Adipocyte (in vitro differentiated cells): ENCODE measurements at regions not wholly inside any gene's neighbourhood (a gene's known extent, or its start where the extent isn't known, plus 50 kb on each side); places are given as distances from the start of the nearest gene placed in this dataset.

Experiments used
- DNase-seq: peaks from one replicate; pipeline ENCODE4 v3.0.0-alpha.2; 2015; ENCODE audit warnings: low read depth
- H3K27me3 ChIP-seq: replicated peaks from 2 replicates; pipeline ENCODE4 v1.7.0; 2013; ENCODE audit warnings: mild to moderate bottlenecking, low read length, moderate library complexity; ENCODE audit not compliant: control insufficient read depth, insufficient read depth
- H3K36me3 ChIP-seq: 2 replicates; pipeline ENCODE4 v1.7.0; 2013; ENCODE audit warnings: low read length, mild to moderate bottlenecking, moderate library complexity; ENCODE audit not compliant: control insufficient read depth, insufficient read depth, severe bottlenecking
- H3K4me1 ChIP-seq: 2 replicates; pipeline ENCODE4 v1.7.0; 2013; ENCODE audit warnings: mild to moderate bottlenecking, low read length, moderate library complexity; ENCODE audit not compliant: control insufficient read depth, insufficient read depth
- H3K4me3 ChIP-seq: 2 replicates; pipeline ENCODE4 v1.7.0; 2013; ENCODE audit warnings: mild to moderate bottlenecking, low read length, moderate library complexity
- H3K9ac ChIP-seq: 2 replicates; pipeline ENCODE4 v1.7.0; 2013; ENCODE audit warnings: mild to moderate bottlenecking, low read length, moderate library complexity
- H3K9me3 ChIP-seq: 2 replicates; pipeline ENCODE4 v1.7.0; 2013; ENCODE audit warnings: mild to moderate bottlenecking, low read length, moderate library complexity; ENCODE audit not compliant: control insufficient read depth

DNA sequence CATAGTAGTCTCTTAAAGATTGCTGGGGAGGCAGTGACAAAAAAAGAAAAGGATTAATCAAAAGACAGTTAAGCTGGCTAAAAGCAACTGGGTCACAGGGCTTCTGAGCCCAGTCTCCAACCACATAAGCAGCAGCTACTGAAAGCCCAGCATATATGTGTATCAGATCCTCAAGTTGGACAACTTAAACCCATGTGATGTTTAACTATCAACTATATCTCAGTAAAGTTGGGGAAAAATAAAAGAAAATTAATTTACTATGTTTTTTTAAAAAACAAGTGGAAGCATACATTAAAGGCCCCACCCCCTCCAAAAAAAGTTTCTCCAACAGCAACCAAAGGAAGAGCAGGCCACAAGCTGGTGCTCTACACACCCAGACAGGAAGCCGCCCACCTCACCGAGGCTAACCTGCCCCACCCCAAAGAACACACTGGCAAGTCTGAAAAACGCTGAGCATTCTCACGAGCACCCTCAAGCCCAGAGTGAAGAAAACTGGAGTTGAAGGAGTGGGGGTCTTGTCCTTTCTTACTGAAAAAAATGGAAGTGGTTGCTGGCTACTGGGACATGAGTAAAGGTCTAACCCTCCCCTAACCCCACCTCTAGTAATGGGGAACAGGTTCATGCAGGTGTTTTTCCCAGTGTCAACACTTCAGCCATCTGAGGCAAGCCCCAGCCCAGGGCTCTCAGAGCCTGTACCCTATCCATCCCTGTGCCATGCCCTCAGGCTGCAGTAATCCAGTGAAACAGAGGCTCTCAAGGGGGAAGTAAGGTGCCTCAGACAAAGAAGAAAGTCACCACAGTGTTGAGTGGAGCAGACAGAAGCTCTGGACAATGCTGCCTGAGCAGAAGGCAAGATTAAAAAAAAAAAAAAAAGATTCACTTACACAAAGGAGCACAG, 106.3 kb downstream of the GYPC start:
- Histone ChIP-seq H3K9me3 (peaks cover 2% of the 10 kb centered on the region), H3K27me3 (no peaks in the 10 kb centered on the region), H3K4me1 (peaks cover 31% of the 10 kb centered on the region), H3K36me3 (no peaks in the 10 kb centered on the region), H3K9ac (peak overlapping the region; percentile 66), H3K4me3 (no peak overlapping the region)
- no peak for DNase-seq

DNA sequence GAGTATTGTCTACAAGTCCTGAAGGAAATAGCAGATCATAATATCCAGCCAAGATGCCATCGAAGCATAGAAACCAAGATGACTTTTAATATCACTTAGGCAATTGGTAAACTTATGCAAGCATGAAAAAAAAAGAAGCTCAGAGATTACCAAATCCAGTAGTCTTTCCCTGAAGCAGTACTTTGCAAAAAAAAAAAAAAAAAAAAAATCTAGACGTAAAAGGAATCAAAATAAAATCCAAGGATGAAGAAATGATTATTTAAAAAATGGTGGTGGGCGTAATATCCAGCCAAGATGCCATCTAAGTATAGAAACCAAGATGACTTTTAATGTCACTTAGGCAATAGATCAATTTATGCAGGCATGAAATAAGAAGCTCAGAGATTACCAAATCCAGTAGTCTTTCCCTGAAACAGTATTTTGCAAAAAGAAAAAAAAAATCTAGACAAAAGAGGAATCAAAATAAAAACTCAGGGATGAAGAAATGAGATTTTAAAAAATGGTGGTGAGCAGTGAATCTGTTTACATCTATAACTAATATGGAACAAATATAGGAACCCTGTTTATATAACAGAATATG, 108.8 kb downstream of the GYPC start:
- H3K9ac ChIP-seq, result peak overlapping the region; percentile 69
- peaks cover 5% of the 10 kb centered on the region for H3K27me3 ChIP-seq
- no peak overlapping the region for H3K4me3 ChIP-seq
- no peaks in the 10 kb centered on the region for H3K36me3 ChIP-seq
- H3K9me3 ChIP-seq, result no peaks in the 10 kb centered on the region
- DNase-seq, result no peak
- H3K4me1 ChIP-seq, result peaks cover 31% of the 10 kb centered on the region

DNA sequence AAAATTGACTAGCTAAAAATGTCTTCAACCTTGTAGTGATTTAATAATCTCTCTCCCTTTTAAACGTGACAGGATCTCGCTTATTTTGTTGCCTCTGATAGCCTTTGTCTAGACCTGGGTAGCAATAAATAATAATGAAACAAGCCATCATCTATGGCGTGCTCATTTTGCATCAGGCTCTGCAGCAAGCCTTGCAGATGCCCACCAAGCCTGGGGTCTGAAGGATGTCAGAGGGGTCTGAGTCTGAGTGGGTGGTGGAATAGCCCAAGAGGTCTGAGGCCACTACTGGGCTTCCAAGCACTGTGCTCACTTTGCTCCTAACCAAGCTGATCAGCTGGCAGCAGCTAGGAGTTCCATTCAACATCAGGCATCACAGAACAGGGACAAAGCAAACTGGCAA, 109.4 kb downstream of the GYPC start:
- Histone ChIP-seq H3K4me3 (no peak overlapping the region), H3K27me3 (peaks cover 11% of the 10 kb centered on the region), H3K9ac (peak overlapping the region; percentile 69), H3K9me3 (no peaks in the 10 kb centered on the region), H3K36me3 (no peaks in the 10 kb centered on the region), H3K4me1 (peaks cover 31% of the 10 kb centered on the region)
- no peak for DNase-seq

DNA sequence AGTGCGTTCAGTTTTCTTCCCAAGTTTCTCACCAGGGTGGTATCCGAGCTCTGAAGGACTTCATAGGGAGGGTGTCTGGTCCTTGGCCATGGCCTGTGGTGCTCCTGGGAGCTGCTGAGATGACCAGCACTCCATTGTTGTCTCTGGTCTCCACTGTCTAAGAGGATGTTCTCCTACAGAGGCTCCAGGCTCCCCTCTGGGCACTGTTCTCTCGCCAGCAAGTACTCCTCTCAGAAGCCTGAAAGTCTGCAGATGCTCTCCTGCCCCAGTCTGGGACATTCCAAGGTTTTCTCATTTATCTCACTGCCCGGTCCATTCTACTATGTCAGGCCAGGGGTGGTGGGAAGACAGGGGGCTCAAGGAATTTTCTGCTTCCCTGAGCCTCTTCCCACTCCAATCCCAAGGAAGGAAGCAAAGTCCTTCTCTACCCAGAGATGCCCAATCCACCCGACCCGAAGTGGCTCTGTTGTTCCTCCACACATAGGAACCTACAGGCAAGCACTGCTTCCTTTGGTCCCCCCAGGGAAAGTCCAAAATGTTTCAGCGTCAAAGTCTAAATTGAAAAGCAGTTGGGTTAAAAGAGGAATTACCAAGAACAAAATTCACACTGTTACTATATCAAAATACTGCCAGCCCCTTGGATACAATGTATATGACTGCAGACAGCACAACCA, 110.5 kb downstream of the GYPC start:
- no peak for DNase-seq
- peaks cover 21% of the 10 kb centered on the region for H3K27me3 ChIP-seq
- peaks cover 31% of the 10 kb centered on the region for H3K4me1 ChIP-seq
- no peaks in the 10 kb centered on the region for H3K36me3 ChIP-seq
- H3K9ac ChIP-seq, result no peak overlapping the region
- no peaks in the 10 kb centered on the region for H3K9me3 ChIP-seq
- H3K4me3 ChIP-seq, result no peak overlapping the region

DNA sequence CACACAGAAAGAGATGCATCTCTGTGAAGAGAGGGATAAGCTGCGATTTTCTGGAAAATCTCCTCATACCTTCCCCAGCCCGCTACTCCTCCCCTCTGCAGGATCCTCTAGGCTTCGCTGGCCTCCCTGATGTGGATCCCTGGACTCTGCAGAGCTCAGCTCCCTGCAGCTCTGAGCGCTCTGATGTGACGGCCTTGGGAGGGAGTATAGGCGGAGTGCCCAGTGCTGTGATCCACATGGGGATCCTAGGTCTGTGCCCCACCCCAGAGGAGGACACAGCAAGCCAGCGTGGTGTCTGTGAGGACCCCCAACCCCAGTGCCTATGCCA, 111.0 kb downstream of the GYPC start:
- Histone ChIP-seq H3K4me1 (peaks cover 29% of the 10 kb centered on the region), H3K36me3 (no peaks in the 10 kb centered on the region), H3K9me3 (no peaks in the 10 kb centered on the region), H3K4me3 (no peak overlapping the region), H3K27me3 (peaks cover 21% of the 10 kb centered on the region), H3K9ac (no peak overlapping the region)
- DNase-seq, result no peak

DNA sequence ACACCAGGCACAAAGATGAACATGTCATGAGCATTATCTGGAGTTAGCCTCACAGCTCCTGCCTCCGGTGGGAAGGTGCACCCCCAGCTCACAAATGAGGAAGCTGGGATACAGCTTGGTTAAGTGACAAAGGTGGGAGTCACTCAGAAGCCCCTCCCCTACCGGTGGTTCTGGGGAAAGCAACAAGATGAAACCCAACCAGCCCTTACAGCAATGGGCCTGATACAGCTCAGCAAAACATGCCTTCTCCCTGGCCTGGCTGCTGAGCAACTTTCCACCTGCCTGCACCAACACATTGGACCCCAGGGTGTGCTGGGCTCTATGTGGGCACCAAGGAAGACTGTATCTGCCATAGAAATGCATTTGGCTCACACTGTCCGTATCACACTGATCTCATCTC, 113.2 kb downstream of the GYPC start:
- no peak overlapping the region for H3K9ac ChIP-seq
- no peak overlapping the region for H3K4me3 ChIP-seq
- H3K4me1 ChIP-seq, result peaks cover 14% of the 10 kb centered on the region
- no peaks in the 10 kb centered on the region for H3K36me3 ChIP-seq
- H3K27me3 ChIP-seq, result peaks cover 21% of the 10 kb centered on the region
- H3K9me3 ChIP-seq, result no peaks in the 10 kb centered on the region
- no peak for DNase-seq

DNA sequence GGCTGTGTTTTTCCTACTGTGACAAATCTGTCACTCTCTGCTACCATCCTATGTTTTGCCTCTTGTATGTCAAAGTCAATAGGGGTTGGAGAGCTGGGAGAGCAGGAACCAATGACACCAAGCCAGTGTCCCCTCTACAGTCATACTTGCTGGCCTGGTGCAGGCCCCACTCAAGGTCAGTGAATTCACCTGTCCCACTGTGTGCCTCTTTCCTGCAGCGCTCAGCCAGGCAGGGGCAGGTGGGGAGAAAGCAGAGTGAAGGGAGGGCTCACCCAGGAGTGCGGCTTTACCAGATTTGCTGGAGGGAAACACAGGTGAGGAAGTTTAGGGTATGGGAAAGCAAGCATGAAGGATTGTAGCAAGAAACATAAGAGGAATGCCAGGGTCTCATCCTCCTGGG, 114.5 kb downstream of the GYPC start:
- Histone ChIP-seq H3K36me3 (no peaks in the 10 kb centered on the region), H3K9me3 (no peaks in the 10 kb centered on the region), H3K9ac (no peak overlapping the region), H3K4me3 (no peak overlapping the region), H3K4me1 (peaks cover 19% of the 10 kb centered on the region), H3K27me3 (peaks cover 21% of the 10 kb centered on the region)
- DNase-seq, result no peak

DNA sequence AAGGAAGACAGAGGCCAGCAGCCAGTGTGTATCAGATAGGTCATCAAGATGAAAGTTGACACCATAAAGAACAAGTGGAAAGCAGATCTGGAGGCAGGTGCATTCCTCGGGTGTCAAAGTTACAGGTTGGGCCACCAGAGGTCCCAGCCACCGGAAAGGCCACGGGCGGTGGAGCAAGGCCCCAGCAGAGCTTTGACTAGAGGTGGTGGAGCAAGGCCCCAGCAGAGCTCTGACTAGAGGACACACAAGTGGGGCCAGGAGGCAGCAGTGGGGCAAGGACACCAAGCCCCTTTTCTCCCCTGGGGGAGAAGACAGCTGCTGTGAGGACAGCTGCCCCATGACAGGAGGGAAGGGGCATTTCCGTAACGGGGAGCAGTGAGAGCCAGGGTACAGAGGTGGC, 115.1 kb downstream of the GYPC start:
- Histone ChIP-seq H3K27me3 (peaks cover 23% of the 10 kb centered on the region), H3K4me3 (no peak overlapping the region), H3K4me1 (peaks cover 15% of the 10 kb centered on the region), H3K9me3 (no peaks in the 10 kb centered on the region), H3K9ac (no peak overlapping the region), H3K36me3 (no peaks in the 10 kb centered on the region)
- DNase-seq, result no peak

DNA sequence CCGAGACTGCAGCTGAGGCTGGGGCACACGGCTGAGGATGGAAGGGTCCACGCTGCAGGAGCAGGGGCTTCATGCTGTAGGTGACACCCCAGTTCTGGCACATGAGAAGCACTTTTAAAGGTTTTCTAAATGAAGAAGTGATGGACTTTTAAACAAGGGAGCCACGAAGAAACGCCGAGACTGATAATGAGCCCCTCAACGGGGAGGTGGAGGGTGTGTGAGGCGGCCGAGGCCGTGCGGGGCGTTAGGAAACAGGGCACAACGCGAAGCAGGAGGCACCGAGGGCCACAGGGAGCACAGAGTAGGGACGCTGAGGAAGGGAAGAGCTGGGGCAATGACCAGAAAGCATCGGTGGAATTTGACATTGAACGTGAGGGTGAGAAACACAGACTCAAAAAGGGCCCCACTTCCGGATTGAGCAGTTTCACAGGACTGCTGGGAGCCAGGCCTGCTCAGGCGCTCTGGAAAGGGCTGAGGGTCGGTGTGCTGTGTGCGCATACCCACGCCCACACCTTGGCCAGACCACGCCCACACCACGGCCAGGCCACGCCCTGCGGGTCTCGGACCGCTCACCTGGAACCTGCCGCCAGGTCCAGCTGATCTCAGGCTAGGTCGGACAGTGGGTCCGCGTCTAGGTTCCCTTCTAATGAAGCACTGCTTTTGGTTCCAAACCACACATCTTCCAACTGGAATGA, 115.7 kb downstream of the GYPC start:
- no peak overlapping the region for H3K9ac ChIP-seq
- H3K36me3 ChIP-seq, result no peaks in the 10 kb centered on the region
- peaks cover 24% of the 10 kb centered on the region for H3K27me3 ChIP-seq
- no peak overlapping the region for H3K4me3 ChIP-seq
- DNase-seq, result no peak
- H3K9me3 ChIP-seq, result no peaks in the 10 kb centered on the region
- peaks cover 15% of the 10 kb centered on the region for H3K4me1 ChIP-seq

DNA sequence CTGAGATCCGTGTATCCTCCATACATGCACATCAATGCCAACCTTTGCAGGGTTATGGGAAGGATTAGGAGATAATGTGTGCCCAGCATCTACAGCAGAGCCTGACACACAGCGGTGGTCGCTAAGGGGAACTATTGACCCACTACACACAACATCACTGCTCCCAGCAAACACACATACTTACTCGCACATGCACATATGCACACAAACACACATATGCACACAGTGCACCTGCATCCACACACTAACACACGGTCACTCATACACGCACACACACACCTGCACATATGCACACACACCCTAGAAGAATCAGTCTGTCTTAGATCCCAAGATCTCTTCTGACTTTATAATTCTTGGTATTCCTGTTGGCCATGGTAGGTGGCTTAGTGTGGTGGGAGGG, 118.3 kb downstream of the GYPC start:
- Histone ChIP-seq H3K27me3 (peaks cover 34% of the 10 kb centered on the region), H3K4me1 (peaks cover 18% of the 10 kb centered on the region), H3K36me3 (no peaks in the 10 kb centered on the region), H3K9me3 (no peaks in the 10 kb centered on the region), H3K9ac (no peak overlapping the region), H3K4me3 (no peak overlapping the region)
- DNase-seq, result no peak

DNA sequence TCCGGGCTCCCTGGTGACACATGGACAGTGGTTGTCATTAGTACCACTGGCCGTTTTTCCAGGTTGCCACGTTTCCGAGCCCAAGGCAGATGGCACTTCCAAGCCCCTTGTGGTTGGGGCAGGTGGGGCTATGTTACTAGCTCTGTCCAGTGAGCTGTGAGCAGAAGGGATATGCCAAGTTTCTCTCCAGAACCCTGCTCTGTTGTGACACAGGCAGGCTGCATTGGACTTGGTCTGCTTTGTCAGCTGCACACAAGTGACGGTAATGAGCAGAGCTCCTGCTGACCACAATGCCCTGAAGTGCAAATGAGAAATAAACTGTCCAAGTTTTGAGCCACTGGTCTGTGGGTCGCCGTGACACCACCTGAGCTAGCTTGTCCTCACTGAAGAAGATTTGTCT, 118.8 kb downstream of the GYPC start:
- Histone ChIP-seq H3K27me3 (peaks cover 34% of the 10 kb centered on the region), H3K4me3 (no peak overlapping the region), H3K9ac (no peak overlapping the region), H3K9me3 (no peaks in the 10 kb centered on the region), H3K36me3 (no peaks in the 10 kb centered on the region), H3K4me1 (peaks cover 18% of the 10 kb centered on the region)
- no peak for DNase-seq
